Activated CD4-positive, alpha-beta T cell treated with anti-CD3 and anti-CD28 coated beads, Interleukin-2, amount 10 ng/mL, durations not matched to agents 7 days and 5 days (primary cell): ENCODE measurements at regions not wholly inside any gene's neighbourhood (a gene's known extent, or its start where the extent isn't known, plus 50 kb on each side); places are given as distances from the start of the nearest gene placed in this dataset.

ENCODE experiments used
- CTCF ChIA-PET: fragments of 350-600 bp; sonication (Branson Sonifier 250); formaldehyde crosslinking; loops from one replicate; lab custom pipeline; 2021; ENCODE audit warnings: antibody characterized with exemption; lab: Charles Lee
- POLR2A ChIA-PET: fragments of 350-600 bp; sonication (Branson Sonifier 250); formaldehyde crosslinking; loops from one replicate; lab custom pipeline; 2021; ENCODE audit warnings: antibody characterized with exemption; lab: Charles Lee
- DNase-seq: peaks from one replicate; pipeline ENCODE4 v3.0.0-alpha.2; 2020
- H3K27ac Mint-ChIP-seq: one replicate; pipeline ENCODE4 v1.8.0; 2021; ENCODE audit warnings: mild to moderate bottlenecking, moderate library complexity, mixed read lengths
- H3K27me3 Mint-ChIP-seq: one replicate; pipeline ENCODE4 v1.8.0; 2021; ENCODE audit warnings: mixed read lengths
- H3K36me3 Mint-ChIP-seq: one replicate; pipeline ENCODE4 v1.8.0; 2021; ENCODE audit warnings: low read depth, mixed read lengths
- H3K4me1 Mint-ChIP-seq: one replicate; pipeline ENCODE4 v1.8.0; 2021; ENCODE audit warnings: mixed read lengths
- H3K4me3 Mint-ChIP-seq: one replicate; pipeline ENCODE4 v1.8.0; 2021; ENCODE audit warnings: mild to moderate bottlenecking, moderate library complexity, mixed read lengths
- H3K9me3 Mint-ChIP-seq: one replicate; pipeline ENCODE4 v1.8.0; 2021; ENCODE audit warnings: mixed read lengths

DNA sequence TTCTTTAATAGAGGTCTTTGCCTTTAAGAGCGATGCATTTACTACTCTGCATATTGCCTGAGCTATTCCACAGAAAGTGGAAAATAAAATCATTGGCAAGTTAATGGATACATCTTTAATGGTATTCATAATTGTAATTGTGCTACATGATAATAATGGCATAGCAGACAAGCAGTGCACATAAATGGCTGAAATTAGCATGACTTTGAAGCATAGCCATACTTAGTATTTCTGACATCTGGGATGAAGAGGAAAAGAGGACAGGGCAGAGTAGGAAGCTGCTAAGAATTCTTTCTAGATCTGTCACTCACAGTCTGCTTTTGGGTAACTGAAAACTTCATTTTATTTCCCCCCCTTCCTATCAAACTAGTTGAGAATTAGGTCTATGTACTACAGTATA is 195.0 kb upstream of the NRIP1 start:
- no peaks in the 10 kb centered on the region for H3K36me3 Mint-ChIP-seq
- H3K27ac Mint-ChIP-seq = no peak overlapping the region
- no peaks in the 10 kb centered on the region for H3K27me3 Mint-ChIP-seq
- no peaks in the 10 kb centered on the region for H3K4me1 Mint-ChIP-seq
- H3K4me3 Mint-ChIP-seq = no peak overlapping the region
- no peaks in the 10 kb centered on the region for H3K9me3 Mint-ChIP-seq
- no peak for DNase-seq
- ChIA-PET CTCF (no interaction called here), POLR2A (no interaction called here)

DNA sequence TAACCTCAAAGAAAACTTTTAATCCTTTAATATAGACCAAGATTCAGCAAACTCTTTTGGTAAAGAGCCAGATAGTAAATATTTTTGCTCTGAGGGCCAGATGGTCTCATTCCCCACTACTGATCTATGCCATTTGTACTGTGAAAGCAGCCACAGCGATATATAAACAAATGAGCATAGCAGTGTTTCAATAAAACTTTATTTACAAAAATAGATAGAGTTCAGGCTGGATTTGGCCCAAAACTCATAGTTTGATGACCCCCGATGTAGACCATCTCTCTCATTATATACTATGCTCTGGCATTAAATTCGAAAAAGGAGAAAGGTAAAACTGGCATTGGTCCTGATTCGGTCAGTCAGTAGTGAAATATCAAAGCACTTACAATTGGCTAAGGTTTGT is 195.8 kb upstream of the NRIP1 start:
- no peaks in the 10 kb centered on the region for H3K36me3 Mint-ChIP-seq
- CTCF ChIA-PET = no interaction called here

GRCh38 chr21:15264084-15264665 is 199.4 kb upstream of the NRIP1 start:
- H3K36me3 Mint-ChIP-seq = no peaks in the 10 kb centered on the region
- ChIA-PET CTCF (no interaction called here), POLR2A (interaction anchor here (0.6 kb wide), 1 partner anchor 13 kb away, joined by 3 read pairs; no protein-coding TSS in a partner anchor)
- H3K4me1 Mint-ChIP-seq = no peaks in the 10 kb centered on the region
- H3K9me3 Mint-ChIP-seq = no peaks in the 10 kb centered on the region
- H3K27ac Mint-ChIP-seq = no peak overlapping the region
- no peak overlapping the region for H3K4me3 Mint-ChIP-seq
- DNase-seq = no peak
- H3K27me3 Mint-ChIP-seq = no peaks in the 10 kb centered on the region

More for the DNA sequence above, 195.8 kb upstream of the NRIP1 start:
- no peak for DNase-seq
- Mint-ChIP-seq H3K27ac (no peak overlapping the region), H3K9me3 (no peaks in the 10 kb centered on the region), H3K4me3 (no peak overlapping the region), H3K4me1 (no peaks in the 10 kb centered on the region), H3K27me3 (no peaks in the 10 kb centered on the region)
- POLR2A ChIA-PET = no interaction called here

- Mint-ChIP-seq H3K27ac (no peak overlapping the region), H3K9me3 (no peaks in the 10 kb centered on the region), H3K4me1 (no peaks in the 10 kb centered on the region), H3K27me3 (no peaks in the 10 kb centered on the region), H3K36me3 (no peaks in the 10 kb centered on the region), H3K4me3 (no peak overlapping the region)
- DNase-seq = no peak
- ChIA-PET CTCF (no interaction called here), POLR2A (no interaction called here)
These were observed 207.4 kb upstream of the NRIP1 start for GRCh38 chr21:15272171-15272570.

- H3K9me3 Mint-ChIP-seq = no peaks in the 10 kb centered on the region
- no peaks in the 10 kb centered on the region for H3K36me3 Mint-ChIP-seq
- ChIA-PET CTCF (no interaction called here), POLR2A (no interaction called here)
- H3K4me1 Mint-ChIP-seq = no peaks in the 10 kb centered on the region
- no peak overlapping the region for H3K4me3 Mint-ChIP-seq
- no peak for DNase-seq
- H3K27me3 Mint-ChIP-seq = no peaks in the 10 kb centered on the region
- H3K27ac Mint-ChIP-seq = no peak overlapping the region
These were observed 207.8 kb upstream of the NRIP1 start for GRCh38 chr21:15272591-15272990.

DNA sequence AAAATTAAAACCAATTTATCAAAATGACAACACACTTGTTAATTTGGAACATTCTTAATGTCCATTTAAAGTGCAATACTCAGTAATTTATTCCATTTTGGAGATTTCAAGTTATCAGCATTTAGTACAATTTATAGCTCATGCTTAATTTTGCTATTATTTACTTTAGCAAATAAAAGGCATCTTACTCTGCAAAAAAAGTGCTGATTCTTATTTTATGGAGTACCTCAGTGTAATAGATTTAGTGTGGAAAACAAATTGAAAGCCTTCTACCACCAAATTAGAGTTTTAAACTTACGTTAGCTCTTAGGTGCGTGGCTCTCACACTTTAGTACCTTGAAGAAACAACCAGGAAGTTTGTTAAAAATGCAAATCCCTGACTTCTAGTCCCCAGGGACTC is 208.4 kb upstream of the NRIP1 start:
- no peak overlapping the region for H3K4me3 Mint-ChIP-seq
- H3K4me1 Mint-ChIP-seq = no peaks in the 10 kb centered on the region
- no peaks in the 10 kb centered on the region for H3K9me3 Mint-ChIP-seq
- no peak for DNase-seq
- POLR2A ChIA-PET = no interaction called here
- H3K27ac Mint-ChIP-seq = no peak overlapping the region
- CTCF ChIA-PET = interaction anchor here (1.4 kb wide), 1 partner anchor 12 kb away, joined by 3 read pairs; no protein-coding TSS in a partner anchor
- H3K36me3 Mint-ChIP-seq = no peaks in the 10 kb centered on the region
- H3K27me3 Mint-ChIP-seq = no peaks in the 10 kb centered on the region

- H3K36me3 Mint-ChIP-seq = no peaks in the 10 kb centered on the region
- H3K27ac Mint-ChIP-seq = no peak overlapping the region
These were observed 210.1 kb upstream of the NRIP1 start for GRCh38 chr21:15274701-15275485.

DNA sequence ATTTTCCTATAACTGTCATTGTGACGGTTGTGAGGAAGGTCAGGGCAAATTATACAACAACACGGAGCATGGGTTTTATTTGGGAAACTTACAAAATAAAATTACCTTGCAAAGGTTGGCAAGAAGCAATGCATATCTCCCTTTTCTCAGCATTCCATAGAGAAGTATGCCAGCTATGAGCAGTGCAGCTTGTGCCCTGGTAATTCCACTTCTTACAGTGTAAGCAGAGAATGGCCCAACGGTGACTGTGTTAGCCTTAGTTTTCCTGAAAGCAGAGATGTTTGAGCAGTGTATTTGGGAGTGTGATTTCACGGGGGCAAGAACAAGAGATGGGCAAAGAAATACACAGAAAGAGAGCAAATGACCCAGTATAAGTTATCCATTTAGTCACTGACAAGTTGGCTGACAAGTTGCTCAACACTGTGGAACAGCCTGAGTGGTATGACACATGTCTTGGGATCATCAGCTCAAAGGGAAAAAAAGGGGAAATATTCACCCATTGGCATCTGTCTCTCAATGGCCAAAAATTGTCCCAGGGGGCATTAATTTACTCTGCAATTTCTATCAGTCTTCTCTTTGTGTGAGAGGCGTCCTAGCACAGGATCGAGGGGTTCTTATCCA is 210.9 kb upstream of the NRIP1 start:
- ChIA-PET POLR2A (no interaction called here), CTCF (no interaction called here)
- no peaks in the 10 kb centered on the region for H3K27me3 Mint-ChIP-seq
- no peaks in the 10 kb centered on the region for H3K36me3 Mint-ChIP-seq
- H3K4me3 Mint-ChIP-seq = no peak overlapping the region
- H3K9me3 Mint-ChIP-seq = no peaks in the 10 kb centered on the region
- H3K4me1 Mint-ChIP-seq = no peaks in the 10 kb centered on the region
- no peak overlapping the region for H3K27ac Mint-ChIP-seq
- no peak for DNase-seq

More at GRCh38 chr21:15274701-15275485, 210.1 kb upstream of the NRIP1 start:
- Mint-ChIP-seq H3K4me1 (no peaks in the 10 kb centered on the region), H3K9me3 (no peaks in the 10 kb centered on the region), H3K27me3 (no peaks in the 10 kb centered on the region), H3K4me3 (no peak overlapping the region)
- ChIA-PET CTCF (no interaction called here), POLR2A (no interaction called here)
- no peak for DNase-seq

DNA sequence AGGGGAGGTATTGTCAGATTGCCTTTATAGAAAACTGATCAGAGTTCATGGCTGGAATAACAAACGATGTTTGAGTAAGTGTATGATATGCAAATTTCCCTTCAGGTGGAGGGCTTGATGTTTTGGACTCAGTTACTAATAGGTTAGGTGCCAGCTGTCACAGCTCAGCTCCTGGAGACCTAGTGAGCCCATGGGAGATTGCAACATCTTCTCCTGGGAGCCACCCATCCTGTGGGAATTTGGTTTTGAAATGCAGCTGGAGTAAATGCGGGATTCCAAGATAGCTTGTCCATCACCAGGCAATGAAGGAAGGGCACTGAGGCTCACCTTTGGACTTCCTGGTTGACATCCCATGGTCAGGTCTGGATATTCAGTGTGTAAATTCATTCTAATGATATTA is 211.4 kb upstream of the NRIP1 start:
- H3K27ac Mint-ChIP-seq = no peak overlapping the region
- no peaks in the 10 kb centered on the region for H3K36me3 Mint-ChIP-seq
- no peaks in the 10 kb centered on the region for H3K9me3 Mint-ChIP-seq
- no peaks in the 10 kb centered on the region for H3K27me3 Mint-ChIP-seq
- no peak overlapping the region for H3K4me3 Mint-ChIP-seq
- POLR2A ChIA-PET = no interaction called here
- CTCF ChIA-PET = no interaction called here
- no peaks in the 10 kb centered on the region for H3K4me1 Mint-ChIP-seq
- DNase-seq = no peak

DNA sequence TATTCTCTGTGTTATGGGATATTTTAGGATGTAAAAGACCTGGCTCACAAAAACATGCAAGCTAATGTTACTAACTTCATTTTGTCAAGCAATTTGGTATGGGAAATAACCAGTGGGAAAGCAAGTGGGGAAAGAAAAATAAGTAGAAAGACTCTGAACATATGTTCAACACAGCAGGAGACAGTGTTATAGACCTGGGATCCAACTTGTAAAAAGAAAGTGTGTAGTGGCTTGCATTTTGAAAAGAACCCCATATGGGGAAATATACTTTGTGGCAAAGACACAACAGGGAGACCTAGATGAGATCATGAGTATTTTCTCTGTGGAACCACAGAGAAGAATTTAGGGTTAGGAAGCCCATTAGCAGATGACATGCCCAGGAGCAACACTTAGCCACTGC is 212.7 kb upstream of the NRIP1 start:
- Mint-ChIP-seq H3K27ac (no peak overlapping the region), H3K4me1 (no peaks in the 10 kb centered on the region), H3K27me3 (no peaks in the 10 kb centered on the region), H3K36me3 (no peaks in the 10 kb centered on the region), H3K4me3 (no peak overlapping the region), H3K9me3 (no peaks in the 10 kb centered on the region)
- POLR2A ChIA-PET = no interaction called here
- CTCF ChIA-PET = no interaction called here
- DNase-seq = no peak

DNA sequence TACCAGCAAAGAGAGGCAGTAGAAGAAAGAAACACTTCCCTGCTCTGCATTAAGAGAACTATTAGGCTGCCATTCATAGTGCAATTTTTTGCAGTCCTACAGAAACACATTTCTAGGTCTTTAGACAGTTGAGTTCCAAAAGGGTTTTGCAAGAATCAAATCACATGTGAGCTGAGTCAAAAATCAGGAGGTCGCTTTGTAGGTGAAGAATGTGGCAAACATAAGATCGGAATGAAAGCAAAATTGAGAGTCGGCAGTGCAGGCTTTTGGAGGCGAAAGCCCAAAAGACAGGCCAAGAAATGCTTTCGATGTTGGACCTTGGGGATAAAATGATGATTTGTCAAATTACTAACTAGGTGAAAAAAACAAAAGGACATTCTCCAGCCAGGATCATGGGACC is 213.5 kb upstream of the NRIP1 start:
- H3K27me3 Mint-ChIP-seq = no peaks in the 10 kb centered on the region
- ChIA-PET CTCF (no interaction called here), POLR2A (no interaction called here)
- no peak for DNase-seq
- H3K36me3 Mint-ChIP-seq = no peaks in the 10 kb centered on the region
- no peaks in the 10 kb centered on the region for H3K4me1 Mint-ChIP-seq
- no peaks in the 10 kb centered on the region for H3K9me3 Mint-ChIP-seq
- no peak overlapping the region for H3K4me3 Mint-ChIP-seq
- no peak overlapping the region for H3K27ac Mint-ChIP-seq

DNA sequence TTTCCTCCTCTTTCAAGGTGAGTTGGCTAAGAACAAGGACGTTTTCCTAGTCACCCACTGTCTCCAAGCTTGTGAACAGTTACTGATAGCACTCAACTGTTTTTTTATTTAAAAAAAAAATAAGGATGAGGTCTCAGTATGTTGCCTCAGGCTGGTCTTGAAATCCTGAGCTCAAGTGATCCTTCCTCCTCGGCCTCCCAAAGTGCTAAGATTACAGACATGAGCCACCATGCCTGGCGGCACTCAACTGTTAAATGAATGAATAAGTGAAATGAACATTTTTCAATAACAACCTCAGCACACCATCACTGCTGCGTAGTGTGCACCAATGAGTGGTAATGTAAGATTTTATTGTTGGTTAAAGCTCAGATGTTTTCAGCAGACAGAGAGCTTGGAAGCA is 214.1 kb upstream of the NRIP1 start:
- CTCF ChIA-PET = interaction anchor here (0.6 kb wide), 1 partner anchor 337 kb away, joined by 4 read pairs; no protein-coding TSS in a partner anchor
- Mint-ChIP-seq H3K4me1 (no peaks in the 10 kb centered on the region), H3K4me3 (no peak overlapping the region), H3K27me3 (no peaks in the 10 kb centered on the region), H3K36me3 (no peaks in the 10 kb centered on the region), H3K9me3 (no peaks in the 10 kb centered on the region), H3K27ac (no peak overlapping the region)
- POLR2A ChIA-PET = no interaction called here
- DNase-seq = no peak

DNA sequence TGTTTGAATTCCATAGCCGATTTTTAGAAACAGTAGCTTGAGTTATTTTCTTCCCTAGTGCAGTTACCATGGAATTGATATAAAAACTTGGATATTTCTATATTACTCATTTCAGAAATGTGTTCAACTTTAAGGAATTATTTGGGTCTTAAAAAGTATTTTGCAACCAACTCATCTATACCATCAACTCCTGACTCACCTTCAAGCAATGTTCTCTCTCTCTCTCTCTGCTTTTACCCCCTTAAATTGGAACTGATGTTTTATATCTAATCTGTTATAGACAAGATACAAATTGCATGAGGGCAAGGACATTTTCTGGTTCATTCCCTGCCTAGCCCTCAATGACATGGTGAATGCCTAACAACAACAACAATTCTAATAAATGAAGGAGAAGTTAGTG is 214.7 kb upstream of the NRIP1 start:
- ChIA-PET CTCF (interaction anchor here (0.6 kb wide), 1 partner anchor 337 kb away, joined by 4 read pairs; no protein-coding TSS in a partner anchor), POLR2A (no interaction called here)
- Mint-ChIP-seq H3K27ac (no peak overlapping the region), H3K4me1 (no peaks in the 10 kb centered on the region), H3K4me3 (no peak overlapping the region), H3K27me3 (no peaks in the 10 kb centered on the region), H3K9me3 (no peaks in the 10 kb centered on the region), H3K36me3 (no peaks in the 10 kb centered on the region)
- DNase-seq = no peak
